ENCODE measurements at regions not wholly inside any gene's neighbourhood (a gene's known extent, or its start where the extent isn't known, plus 50 kb on each side); places are given as distances from the start of the nearest gene placed in this dataset.
A peak's percentile ranks its signal among the peaks of the same experiment; 100 is the strongest.
"Not testable (repeated sequence)": the region's sequence is repeated elsewhere in the genome, so short reads cannot be mapped to it uniquely, and the experiment has no call there.

DNA sequence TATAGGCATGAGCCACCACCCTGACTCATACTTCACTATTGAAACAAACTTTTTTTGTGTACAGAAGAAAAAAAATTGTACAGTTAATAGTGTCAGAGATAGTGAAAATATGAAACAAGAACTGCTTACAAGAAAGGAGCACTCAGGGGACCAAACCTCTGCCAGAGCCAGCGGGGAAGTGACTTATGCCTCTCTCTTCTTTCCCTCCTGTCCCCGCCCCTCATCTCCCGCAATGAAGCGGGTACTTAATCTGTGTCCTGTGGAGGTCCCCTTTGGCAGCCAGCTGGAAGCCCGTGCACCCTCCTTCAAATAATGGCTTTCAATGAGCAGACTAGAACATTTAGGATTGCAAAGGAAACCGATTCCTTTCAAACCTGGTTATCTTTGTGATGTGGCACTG is 51.5 kb downstream of the PPIAL4A start:
- DNase-seq: not testable (repeated sequence)

DNA sequence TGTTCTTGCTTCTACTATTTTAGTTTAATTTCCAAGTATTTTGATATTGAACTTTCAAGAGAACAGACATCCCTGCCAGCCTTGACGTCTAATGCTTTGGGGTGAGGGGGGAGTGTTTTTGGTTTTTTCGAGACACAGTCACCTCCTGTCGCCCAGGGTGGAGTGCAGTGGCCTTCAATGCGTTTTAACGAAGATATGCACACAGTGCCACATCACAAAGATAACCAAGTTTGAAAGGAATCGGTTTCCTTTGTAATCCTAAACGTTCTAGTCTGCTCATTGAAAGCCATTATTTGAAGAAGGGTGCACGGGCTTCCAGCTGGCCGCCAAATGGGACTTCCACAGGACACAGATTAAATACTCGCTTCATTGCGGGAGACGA is 52.3 kb downstream of the PPIAL4A start:
- DNase-seq: not testable (repeated sequence)

DNA sequence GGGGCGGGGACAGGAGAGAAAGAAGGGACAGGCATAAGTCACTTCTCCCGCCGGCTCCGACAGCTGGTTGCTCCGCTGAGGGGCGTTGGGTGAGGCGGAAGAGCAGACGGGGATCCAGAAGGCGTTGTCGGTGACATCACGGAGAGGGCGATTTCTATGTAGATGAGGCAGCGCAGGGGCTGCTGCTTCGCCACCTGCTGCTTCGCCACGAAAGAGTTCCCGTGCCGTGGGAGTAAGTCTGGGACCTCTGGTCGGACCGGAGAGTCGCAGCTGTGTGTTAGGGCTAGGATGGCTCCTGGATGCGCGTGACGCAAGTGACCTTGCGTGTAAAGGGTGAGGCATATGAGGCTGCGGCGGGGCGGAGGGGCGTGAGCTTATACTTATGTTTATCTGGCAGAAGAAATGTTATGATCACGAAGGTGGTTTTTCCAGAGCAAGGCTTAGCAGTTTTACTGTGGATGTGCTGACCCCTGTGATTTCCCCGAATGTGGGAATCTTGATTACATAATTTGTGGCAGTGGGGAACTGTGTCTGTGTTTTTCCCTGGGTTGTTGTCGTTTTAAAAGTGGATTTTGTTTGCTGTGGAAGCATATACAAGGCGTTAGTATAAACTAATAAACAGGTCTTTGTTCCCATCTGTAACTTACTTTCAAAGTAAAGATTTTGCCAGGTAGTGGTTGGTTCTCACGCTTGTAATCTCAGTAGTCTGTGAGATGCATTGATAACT is 52.8 kb downstream of the PPIAL4A start:
- peak; percentile 59 for DNase-seq

DNA sequence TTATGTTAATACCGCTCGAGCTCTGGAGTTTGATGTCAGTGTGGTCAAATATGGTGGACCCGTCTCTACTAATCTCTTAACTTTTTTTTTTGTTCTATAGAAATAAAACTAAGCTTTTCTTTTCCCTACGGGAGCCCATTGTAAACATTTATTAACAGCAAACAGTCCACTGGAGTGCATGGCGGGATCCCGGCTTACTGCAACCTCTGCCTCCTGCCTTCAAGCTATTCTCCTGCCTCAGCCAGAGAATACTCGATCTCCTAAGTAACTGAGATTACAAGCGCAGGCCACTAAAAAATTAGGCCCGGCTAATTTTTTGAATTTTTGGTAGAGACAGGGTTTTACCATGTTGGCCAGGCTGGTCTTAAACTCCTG is 53.4 kb downstream of the PPIAL4A start:
- not testable (repeated sequence) for DNase-seq

DNA sequence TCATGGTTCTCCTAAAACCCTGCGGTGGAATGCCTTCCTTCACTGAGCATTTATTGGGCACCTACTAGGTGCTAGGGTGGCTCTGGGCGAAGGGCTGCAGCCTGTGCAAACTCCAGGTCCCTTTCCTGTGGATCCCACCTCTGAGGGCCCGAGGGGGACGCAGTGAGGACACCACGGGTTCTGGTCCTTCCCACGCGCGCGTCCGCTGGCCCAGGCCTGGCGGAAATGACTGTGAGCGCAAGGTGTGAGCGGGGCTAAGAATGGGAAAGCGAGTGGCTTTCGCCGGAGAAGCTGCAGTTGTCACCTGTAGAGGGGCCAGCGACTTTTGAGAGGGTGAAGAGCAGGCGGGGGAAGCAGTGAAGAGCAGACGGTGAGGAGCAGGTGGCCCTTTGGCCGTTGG is 55.1 kb downstream of the PPIAL4A start:
- not testable (repeated sequence) for DNase-seq

DNA sequence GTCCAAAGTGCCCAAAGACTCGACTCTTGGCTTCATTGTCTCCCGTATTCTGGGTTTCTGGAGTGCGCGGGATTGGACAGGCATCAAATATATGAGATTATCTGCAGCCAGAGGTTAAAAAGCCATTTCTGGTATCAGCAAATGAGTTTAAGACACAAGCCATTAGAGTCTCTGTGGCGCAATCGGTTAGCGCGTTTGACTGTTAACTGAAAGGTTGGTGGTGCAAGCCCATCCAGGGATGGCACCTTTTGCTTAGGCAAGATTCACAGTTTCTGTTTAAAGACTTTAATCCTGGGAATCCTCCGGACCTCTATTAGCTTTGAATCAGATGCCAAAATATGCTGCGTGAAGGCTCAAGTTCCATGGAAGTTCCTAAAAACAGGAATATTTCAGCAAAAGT is 55.6 kb downstream of the PPIAL4A start:
- not testable (repeated sequence) for DNase-seq

DNA sequence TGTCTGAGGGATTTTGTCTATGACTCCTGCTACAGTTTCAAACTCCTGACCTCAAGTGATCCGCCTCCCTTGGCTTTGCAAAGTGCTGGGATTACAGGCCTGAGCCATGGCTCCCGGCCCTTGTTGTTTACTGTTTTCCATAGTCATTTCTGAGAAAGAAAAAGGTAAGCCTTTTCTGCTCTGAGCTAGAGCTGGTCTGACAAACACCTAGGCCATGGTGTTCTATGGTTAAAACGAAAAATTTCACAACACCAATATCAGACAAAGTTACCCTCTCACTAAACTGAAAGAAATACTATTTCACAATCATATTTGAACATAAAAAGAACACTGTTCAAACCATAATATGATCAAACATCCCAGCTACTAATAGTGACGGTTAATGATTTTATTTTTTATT is 57.5 kb downstream of the PPIAL4A start:
- not testable (repeated sequence) for DNase-seq

DNA sequence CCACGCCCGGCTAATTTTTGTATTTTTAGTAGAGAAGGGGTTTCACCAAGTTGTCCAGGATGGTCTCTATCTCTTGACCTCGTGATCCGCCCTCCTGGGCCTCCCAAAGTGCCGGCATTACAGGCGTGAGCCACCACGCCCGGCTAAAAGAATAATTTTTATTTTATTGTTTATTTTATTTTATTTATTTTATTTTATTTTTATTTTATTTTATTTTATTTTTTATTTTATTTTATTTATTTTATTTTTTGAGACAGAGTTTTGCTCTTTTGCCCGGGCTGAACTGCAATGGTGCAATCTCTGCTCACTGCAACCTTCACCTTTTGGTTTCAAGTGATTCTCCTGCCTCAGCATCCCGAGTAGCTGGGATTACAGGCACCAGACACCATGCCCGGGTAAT is 60.2 kb downstream of the PPIAL4A start:
- DNase-seq: not testable (repeated sequence)

DNA sequence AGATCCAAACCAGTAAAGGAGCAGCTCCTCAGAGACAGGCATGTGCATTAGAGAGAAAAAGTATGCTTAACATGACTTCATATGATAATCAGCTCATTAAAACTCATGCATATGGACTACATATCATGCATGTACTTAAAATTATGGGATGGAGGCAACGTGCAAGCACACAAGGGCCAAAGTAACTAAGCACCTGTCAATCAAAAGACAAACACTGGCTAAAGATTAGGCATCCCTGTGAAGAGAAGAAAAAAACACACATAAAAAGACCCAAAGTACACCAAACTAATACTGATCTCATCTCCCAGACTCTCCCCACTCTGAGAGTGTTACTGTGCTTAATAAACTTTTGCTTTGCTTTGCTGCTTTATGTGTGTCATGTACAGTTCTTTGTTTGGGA is 61.1 kb downstream of the PPIAL4A start:
- DNase-seq: not testable (repeated sequence)

DNA sequence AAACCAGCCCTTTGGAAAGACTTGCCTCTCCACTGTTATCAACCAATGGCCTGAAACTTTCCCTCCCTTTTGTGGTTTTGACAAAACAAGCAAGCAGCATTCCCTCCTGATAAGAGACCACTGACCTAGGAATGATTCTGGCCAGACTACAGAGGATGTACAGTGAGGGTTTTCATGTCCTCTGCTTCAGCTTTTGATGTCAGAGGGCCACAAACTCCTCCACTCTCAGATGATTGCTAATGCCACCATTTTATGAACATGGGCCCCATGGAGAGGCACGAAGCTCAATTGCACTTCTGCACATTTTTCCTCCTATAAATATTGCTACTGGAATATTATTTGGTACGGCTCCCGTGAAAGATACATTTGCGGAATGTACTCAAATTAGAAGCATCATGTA is 61.5 kb downstream of the PPIAL4A start:
- DNase-seq: not testable (repeated sequence)

DNA sequence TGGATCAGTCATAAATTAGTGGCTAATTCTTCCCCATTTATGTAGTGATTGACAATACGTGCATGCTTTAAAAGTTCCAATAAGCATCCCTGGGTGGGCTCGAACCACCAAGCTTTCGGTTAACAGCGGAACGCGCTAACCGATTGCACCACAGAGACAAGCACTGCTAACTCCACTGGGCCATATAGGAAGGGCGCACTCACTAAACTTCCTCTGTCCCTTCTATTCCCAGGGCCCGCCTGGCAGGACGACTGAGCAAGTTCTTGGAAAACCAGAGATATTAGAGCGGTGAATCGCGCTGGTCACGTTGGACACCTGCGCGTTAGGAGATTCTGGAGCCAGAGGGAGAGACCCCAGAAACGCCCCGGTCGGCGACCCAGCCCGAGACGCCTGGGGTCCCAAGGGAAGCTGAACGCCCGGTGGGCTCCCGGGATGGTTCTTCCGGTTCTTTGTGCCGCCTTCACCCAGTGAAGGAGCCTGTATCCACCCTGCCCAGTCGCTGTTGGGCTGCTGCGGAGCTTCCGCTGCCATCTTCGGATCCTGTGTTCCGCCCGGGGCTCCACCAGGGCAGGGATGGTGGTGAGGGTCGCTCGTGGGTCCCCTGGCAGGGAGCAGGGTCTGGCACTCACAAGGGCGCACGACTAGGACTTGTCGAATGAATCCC is 62.8 kb downstream of the PPIAL4A start:
- DNase-seq: not testable (repeated sequence)

DNA sequence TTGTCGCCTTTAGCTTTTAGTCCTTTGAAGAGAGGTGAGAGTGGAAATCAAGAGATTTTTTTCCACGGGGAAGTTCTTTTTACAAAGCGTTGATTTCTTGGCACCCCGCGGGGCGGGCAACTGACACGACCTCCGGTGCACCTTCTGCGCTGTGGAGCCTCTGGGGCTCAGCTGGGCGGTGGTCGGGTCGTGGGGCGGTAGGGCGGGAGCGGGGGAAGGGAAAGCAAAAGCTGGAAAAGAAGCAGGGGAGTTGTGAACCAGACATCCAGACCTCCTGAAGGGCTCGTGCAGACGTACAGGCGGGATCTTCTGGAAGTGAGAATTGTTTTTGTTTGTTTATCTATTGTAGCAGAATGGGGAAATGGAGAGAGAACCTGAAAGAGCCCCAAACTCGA is 63.3 kb downstream of the PPIAL4A start:
- not testable (repeated sequence) for DNase-seq

DNA sequence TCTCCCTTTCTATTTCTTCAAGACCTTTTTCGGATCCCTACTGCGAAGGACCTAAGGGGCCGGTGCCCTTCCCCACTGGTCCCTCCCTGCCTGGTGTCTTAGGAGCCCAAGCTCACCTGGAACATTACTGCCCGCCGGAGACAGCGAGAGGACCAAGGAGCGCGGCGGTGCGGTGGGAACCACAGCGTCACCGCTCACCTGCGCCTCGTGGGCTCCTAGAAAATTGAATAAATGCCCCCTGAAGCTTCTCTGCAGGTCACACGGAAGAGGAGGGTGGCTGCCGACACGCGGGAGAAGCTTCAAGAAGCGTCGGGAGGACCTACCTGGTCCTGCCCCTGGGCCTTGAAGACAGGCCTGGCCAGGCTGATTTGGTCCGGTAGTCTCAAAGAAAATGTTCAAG is 65.2 kb downstream of the PPIAL4A start:
- DNase-seq: no peak

DNA sequence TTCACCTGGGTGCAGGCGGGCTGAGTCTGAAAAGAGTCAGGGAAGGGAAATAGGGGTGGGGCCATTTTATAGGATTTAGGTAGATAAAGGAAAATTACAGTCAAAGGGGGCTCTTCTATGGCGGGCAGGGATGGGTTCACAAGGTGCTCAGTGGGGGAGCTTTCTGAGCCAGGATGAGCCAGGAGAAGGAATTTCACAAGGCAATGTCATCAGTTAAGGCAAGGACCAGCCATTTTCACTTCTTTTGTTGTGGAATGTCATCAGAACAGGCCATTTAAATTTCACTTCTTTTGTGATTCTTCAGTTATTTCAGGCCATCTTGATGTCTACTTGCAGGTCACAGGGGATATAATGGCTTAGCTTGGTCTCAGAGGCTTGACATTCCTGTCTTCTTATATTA is 66.4 kb downstream of the PPIAL4A start:
- DNase-seq: not testable (repeated sequence)

DNA sequence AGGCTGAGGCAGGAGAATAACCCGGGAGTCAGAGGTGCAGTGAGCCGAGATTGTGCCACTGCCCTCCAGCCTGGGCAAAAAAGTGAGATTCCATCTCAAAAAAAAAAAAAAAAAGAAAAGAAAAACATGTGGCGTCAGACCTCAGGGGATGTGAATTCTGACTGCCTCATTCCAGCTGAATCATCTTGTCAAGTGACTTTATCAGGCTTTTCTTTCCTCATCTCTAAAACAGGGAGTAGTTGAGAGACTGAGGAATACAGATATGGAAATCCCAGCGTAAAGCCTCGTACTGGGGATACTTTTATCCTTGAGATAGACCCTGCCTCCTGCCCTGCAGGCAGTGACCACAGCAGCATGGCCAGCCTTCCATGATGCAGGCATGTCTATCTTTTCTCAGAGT is 76.4 kb downstream of the PPIAL4A start:
- DNase-seq: not testable (repeated sequence)

DNA sequence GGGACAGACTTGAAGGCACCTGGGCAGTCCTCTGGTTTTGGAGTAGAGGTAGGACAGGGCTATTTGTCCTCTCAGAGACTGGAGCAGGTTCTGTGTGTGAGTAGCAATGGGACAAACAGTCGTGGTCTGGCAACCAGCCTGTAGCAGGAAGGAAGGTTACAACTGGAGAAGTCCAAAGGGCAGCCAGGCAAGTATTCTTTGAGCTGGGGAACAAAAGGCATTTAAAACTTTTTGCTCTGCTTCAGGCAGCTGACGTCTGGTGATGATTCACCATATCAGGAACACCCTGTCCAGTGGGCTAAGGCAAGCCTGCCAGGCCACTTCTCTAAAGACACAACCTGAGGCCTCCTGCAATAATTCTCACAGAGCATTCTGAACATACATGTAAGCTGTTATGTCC is 83.3 kb downstream of the PPIAL4A start:
- not testable (repeated sequence) for DNase-seq

DNA sequence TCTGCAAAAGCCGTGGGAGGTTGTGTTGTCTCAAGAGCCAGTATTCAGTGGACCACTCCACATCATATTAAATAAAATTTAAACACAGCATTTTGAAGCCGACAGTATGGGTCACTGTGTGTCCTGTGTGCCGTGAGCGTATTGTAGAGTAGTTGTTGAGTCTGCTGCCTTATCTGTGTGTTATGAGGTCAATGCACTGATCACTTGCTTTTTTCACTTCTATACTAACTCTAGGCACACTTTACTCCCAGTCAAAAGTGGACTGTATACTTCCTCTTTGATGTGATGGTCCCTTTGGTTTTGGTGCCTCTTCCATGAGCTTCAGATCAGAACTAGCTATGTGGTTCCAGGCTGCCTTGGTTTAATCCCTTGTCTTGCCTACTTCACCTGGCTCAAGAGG is 84.3 kb downstream of the PPIAL4A start:
- DNase-seq: not testable (repeated sequence)

DNA sequence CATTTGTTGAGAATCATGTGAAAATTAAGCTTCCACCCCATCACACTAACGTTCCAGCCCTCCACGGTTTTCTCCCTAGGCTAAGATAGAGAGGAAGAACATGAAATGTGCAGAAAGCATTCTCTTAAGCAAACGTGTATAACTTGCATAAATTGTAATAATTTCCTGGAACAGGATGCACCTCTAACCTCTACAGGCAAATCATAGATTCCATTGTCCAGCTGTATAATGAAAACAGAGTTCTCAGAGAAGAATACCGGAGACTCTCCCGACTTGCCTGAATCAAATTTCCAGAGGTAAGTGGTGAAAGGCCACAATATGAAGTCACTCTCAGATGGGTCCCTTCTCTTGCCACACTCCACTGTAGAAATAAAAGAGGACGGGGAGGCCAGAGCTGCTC is 87.7 kb downstream of the PPIAL4A start:
- DNase-seq: not testable (repeated sequence)

DNA sequence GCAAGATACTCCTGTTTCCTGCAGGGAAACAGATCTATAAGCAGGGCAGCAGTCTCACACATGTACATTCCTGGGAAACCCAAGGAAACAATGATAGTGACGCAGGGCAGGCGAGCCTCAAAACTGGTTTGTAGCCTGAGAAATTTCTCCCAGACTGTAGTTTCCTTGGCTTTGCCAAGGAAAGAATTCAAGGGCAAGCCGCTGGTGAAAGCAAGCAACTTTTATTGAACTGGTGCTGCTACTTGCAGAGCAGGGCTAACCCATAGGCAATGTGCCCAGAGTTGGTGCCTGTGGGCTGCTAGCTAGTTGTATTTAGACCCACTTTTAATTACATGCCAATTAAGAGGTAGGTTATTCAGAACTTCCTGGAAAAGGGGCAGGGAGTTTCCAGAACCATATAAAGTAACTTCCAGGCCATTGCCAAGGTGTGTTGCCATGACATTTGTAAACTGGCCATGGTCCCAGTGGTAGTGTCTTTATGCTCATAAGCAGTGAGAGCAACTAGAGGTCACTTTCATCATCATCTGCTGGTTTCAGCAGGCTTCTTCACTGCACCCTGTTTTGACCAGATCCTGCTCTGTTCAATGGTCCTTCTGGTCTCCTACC is 92.0 kb downstream of the PPIAL4A start:
- not testable (repeated sequence) for DNase-seq

DNA sequence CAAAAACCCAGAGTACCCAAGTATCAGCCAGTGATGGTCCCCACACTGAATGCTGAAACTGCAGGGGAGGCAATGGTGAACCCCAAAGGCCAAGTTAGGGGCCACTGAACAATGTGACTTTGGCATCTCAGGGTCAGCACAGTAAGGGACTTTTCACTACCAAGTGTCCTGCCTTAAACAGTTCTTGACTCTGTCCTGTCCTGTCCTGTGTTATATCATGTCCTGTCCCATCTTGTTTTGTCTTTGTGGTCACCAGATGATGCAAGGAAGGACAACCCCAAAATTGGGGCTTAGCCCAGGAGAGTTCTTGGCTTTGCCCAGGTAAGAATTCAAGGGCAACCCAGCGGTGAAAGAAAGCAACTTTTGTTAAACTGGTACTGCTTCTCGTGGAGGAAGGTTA is 105.0 kb downstream of the PPIAL4A start:
- DNase-seq: not testable (repeated sequence)

DNA sequence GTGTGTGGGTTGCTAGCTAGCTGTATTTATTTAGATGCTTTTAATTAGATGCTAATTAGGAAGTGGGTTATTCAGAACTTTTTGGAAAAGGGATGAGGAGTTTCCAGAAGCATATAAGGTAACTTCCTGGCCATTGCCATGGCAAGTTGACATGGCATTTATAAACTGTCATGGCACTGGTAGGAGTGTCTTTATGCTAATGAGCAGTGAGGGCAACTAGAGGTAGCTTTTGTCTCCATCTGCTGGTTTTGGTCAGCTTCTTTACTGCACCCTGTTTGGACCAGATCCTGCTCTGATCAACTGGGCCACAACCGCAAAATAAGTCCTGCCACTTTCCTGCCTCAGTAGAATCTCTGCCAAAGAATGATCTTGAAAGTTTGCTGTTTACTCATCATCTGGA is 105.5 kb downstream of the PPIAL4A start:
- DNase-seq: not testable (repeated sequence)

DNA sequence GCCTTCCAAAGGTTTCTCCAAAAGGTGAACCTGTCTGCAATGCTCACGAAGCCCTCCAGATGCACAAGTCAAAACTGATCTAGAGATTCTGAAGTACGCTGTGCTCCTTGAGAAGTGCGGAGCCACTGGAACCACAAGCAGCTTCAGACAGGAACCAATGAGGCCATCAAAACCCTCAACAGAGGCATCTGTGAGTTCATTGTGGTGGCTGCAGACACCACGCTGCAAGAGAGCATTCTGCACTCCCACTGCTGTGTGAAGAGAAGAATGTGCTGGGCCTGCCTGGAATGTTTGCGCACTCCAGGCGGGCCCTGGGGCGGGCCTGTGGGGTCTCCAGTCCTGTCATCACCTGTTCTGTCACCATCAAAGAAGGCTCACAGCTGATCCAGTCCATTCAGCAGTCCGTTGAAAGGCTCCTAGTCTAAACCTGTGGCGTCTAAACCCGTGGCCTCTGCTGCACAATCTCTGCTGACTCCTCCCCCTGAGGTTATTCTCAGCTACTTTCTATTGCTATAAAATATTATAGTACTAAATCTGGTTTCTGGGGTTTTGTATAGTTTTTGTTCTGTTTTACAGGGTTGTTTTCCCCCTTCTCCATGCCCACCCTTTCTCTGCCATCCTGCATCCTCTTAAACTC is 111.6 kb downstream of the PPIAL4A start:
- DNase-seq: not testable (repeated sequence)

DNA sequence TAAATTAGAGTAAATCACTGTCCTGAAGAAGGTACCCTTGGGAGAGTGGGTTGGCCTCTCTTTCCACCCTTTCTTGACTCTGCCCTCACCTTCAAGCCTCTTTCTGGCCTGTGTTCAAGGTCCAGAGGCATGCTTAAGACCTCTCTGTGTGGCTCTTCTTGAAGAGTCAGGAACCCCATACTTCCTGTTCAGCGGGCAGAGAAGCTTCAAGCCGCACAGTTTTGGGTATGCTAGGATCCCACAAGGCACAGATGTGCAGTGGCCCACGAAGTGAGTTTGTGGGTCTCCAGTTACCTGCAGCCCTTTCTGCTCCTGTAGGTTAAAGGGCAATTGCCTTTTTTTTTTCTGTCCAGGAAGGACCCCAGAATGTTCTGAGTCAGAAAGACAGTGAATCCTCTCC is 113.7 kb downstream of the PPIAL4A start:
- DNase-seq: not testable (repeated sequence)

DNA sequence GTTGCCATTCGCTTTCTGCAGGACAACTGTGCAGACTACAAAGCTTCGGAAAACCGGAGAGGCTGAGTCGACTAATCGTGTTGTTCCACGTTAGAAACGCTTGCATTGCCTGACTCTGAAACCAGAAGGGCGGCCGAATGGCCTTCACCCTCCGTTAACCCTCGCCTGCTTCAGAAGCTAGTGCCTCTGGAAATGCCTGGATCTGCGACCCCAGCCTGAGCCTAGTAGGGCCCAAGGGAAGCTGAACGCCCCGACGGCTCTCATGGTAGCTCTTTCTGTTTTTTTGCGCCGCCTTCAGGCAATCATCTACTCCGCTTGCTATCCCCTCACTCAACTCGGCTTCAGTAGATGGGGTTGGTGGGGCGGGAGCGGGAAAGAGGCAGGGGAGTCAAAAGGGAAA is 117.3 kb downstream of the PPIAL4A start:
- not testable (repeated sequence) for DNase-seq

Data from NCI-H2029 (cell line).